GM23338 (cell line): ENCODE measurements at regions not wholly inside any gene's neighbourhood (a gene's known extent, or its start where the extent isn't known, plus 50 kb on each side); places are given as distances from the start of the nearest gene placed in this dataset.

ENCODE experiments used
- ATAC-seq: fragments of 200-7000 bp; cut with Tn5 transposase; 3 replicates; pipeline ENCODE4 v1.9.1; 2020
- DNase-seq: peaks from one replicate; pipeline ENCODE4 v3.0.0-alpha.2; 2015; ENCODE audit warnings: low spot score
- H2AFZ ChIP-seq: fragments of 200-600 bp; sonication (generic); 2 replicates; pipeline ENCODE4 v1.8.0; 2016; ENCODE audit warnings: antibody characterized with exemption, mild to moderate bottlenecking, moderate library complexity
- H3F3A ChIP-seq: fragments of 200-600 bp; sonication (generic); replicated peaks from 2 replicates; pipeline ENCODE4 v1.8.0; 2017; ENCODE audit warnings: antibody characterized with exemption, mixed run types, low read depth
- H3K27ac ChIP-seq: fragments of 200-600 bp; sonication (generic); 2 replicates; pipeline ENCODE4 v1.6.1; 2016; ENCODE audit warnings: low read depth
- H3K27me3 ChIP-seq: fragments of 200-600 bp; sonication (generic); 2 replicates; pipeline ENCODE4 v1.8.0; 2016; ENCODE audit warnings: mild to moderate bottlenecking, mixed run types, moderate library complexity; ENCODE audit not compliant: insufficient read depth
- H3K36me3 ChIP-seq: fragments of 200-600 bp; sonication (generic); 2 replicates; pipeline ENCODE4 v1.8.0; 2016; ENCODE audit warnings: mild to moderate bottlenecking; ENCODE audit not compliant: insufficient read depth
- H3K4me1 ChIP-seq: fragments of 200-600 bp; sonication (generic); 2 replicates; pipeline ENCODE4 v1.8.0; 2016; ENCODE audit warnings: mild to moderate bottlenecking, moderate library complexity; ENCODE audit not compliant: insufficient read depth
- H3K4me2 ChIP-seq: fragments of 200-600 bp; sonication (generic); 2 replicates; pipeline ENCODE4 v1.7.1; 2017; ENCODE audit warnings: mixed run types
- H3K4me3 ChIP-seq: fragments of 200-600 bp; sonication (generic); 2 replicates; pipeline ENCODE4 v1.6.1; 2016; ENCODE audit warnings: mixed run types
- H3K79me2 ChIP-seq: fragments of 200-600 bp; sonication (generic); replicated peaks from 2 replicates; pipeline ENCODE4 v1.8.0; 2017; ENCODE audit warnings: mild to moderate bottlenecking; ENCODE audit not compliant: insufficient read depth
- H3K9me2 ChIP-seq: fragments of 200-600 bp; sonication (generic); 2 replicates; pipeline ENCODE4 v1.8.0; 2017; ENCODE audit not compliant: insufficient read depth
- H4K20me1 ChIP-seq: fragments of 200-600 bp; sonication (generic); replicated peaks from 2 replicates; pipeline ENCODE4 v1.8.0; 2017; ENCODE audit warnings: mild to moderate bottlenecking; ENCODE audit not compliant: insufficient read depth
- H3K27ac Mint-ChIP-seq: 2 replicates; pipeline ENCODE4 v1.8.0; 2020; ENCODE audit warnings: inconsistent platforms, mild to moderate bottlenecking, moderate library complexity, mixed read lengths
- H3K27me3 Mint-ChIP-seq: 3 replicates; pipeline ENCODE4 v1.8.0; 2022; ENCODE audit warnings: low read depth, mild to moderate bottlenecking, moderate library complexity, mixed read lengths, inconsistent platforms; ENCODE audit not compliant: insufficient read depth, poor library complexity
- H3K36me3 Mint-ChIP-seq: 3 replicates; pipeline ENCODE4 v1.8.0; 2021; ENCODE audit warnings: low read depth, mild to moderate bottlenecking, inconsistent platforms, moderate library complexity, mixed read lengths
- H3K4me1 Mint-ChIP-seq: 3 replicates; pipeline ENCODE4 v1.8.0; 2020; ENCODE audit warnings: mild to moderate bottlenecking, inconsistent platforms, mixed read lengths
- H3K4me3 Mint-ChIP-seq: 3 replicates; pipeline ENCODE4 v1.8.0; 2021; ENCODE audit warnings: moderate library complexity, mild to moderate bottlenecking, inconsistent platforms, mixed read lengths
- H3K9me3 Mint-ChIP-seq: 3 replicates; pipeline ENCODE4 v1.8.0; 2020; ENCODE audit warnings: moderate library complexity, mild to moderate bottlenecking, inconsistent platforms, mixed read lengths
- CREB1 ChIP-seq: fragments of 250-450 bp; sonication (Bioruptor Pico); IDR thresholded peaks from 2 replicates; pipeline ENCODE4 v1.5.0; 2020; ENCODE audit warnings: low read depth, mild to moderate bottlenecking, moderate library complexity
- CTCF ChIP-seq, 2 experiments: fragments of 200-600 bp in 1 of 2; sonication (generic) in 1 of 2; conservative IDR thresholded peaks; 2 replicates each; pipeline versions ENCODE4 v1.5.1 to v1.6.1; 2016 to 2017; ENCODE audit warnings: antibody characterized with exemption in 2 of 2, low read depth in 2 of 2, mild to moderate bottlenecking in 2 of 2, moderate library complexity in 1 of 2
- ETS1 ChIP-seq: IDR thresholded peaks from 2 replicates; pipeline ENCODE4 v1.6.1; 2016; ENCODE audit warnings: antibody characterized with exemption
- EZH2 ChIP-seq: fragments of 200-600 bp; sonication (generic); IDR thresholded peaks from one replicate; pipeline ENCODE4 v1.8.0; 2017; ENCODE audit warnings: antibody characterized with exemption, mild to moderate bottlenecking, low read depth; ENCODE audit not compliant: unreplicated experiment
- EZH2phosphoT487 ChIP-seq: fragments of 200-600 bp; sonication (generic); IDR thresholded peaks from one replicate; pipeline ENCODE4 v1.8.1; 2018; ENCODE audit warnings: antibody characterized with exemption; ENCODE audit not compliant: unreplicated experiment
- JUNB ChIP-seq: IDR thresholded peaks from one replicate; pipeline ENCODE4 v1.6.1; 2016; ENCODE audit warnings: antibody characterized with exemption; ENCODE audit not compliant: unreplicated experiment
- NANOG ChIP-seq: IDR thresholded peaks from 2 replicates; pipeline ENCODE4 v1.6.1; 2016; ENCODE audit warnings: antibody characterized with exemption, borderline replicate concordance
- POLR2AphosphoS5 ChIP-seq: IDR thresholded peaks from 2 replicates; pipeline ENCODE4 v1.6.1; 2016; ENCODE audit warnings: antibody characterized with exemption, low read depth
- REST ChIP-seq: IDR thresholded peaks from one replicate; pipeline ENCODE4 v1.6.1; 2018; ENCODE audit warnings: antibody characterized with exemption; ENCODE audit not compliant: unreplicated experiment
- STAT1 ChIP-seq: IDR thresholded peaks from one replicate; pipeline ENCODE4 v1.6.1; 2016; ENCODE audit warnings: antibody characterized with exemption; ENCODE audit not compliant: unreplicated experiment
- ZNF114 ChIP-seq: fragments of 250-450 bp; sonication (Bioruptor Pico); IDR thresholded peaks from 2 replicates; pipeline ENCODE4 v1.5.0; 2020; ENCODE audit warnings: mild to moderate bottlenecking, moderate library complexity
- ZNF331 ChIP-seq: fragments of 250-450 bp; sonication (Bioruptor Pico); IDR thresholded peaks from 2 replicates; pipeline ENCODE4 v1.5.0; 2020; ENCODE audit warnings: low read depth, mild to moderate bottlenecking, moderate library complexity

DNA sequence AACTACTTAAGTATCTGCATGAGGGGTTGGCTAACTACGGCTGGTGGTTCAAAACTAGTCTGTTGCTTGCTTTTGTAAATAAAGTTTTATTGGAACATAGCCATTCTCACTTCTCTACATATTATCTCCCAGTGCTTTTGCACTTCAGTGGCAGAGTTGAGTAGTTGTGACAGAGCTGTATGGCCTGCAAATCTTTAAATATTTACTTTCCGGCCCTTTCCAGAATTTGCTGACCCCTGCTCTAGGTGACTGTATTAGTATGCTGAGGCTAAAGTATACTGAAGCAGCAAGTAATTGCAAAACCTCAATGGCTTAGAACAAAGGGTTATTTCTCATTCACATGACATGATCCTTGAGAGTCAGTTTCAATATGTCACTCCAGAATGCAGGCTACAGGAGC is 78.3 kb downstream of the OTUD1 start:
- Histone ChIP-seq H3K36me3 (0 out of 2 replicates have a peak, but pooled peaks cover under 1% of the 10 kb centered on the region), H3K79me2 (no peaks in the 10 kb centered on the region), H3K4me1 (no peaks in the 10 kb centered on the region), H3K27ac (no peak overlapping the region), H2AFZ (no peak overlapping the region; the same call in 1 of the 2 replicates), H3K4me2 (no peak overlapping the region), H3K4me3 (no peak overlapping the region), H3K27me3 (no peaks in the 10 kb centered on the region), H3K9me2 (no peaks in the 10 kb centered on the region), H3F3A (no peaks in the 10 kb centered on the region), H4K20me1 (no peaks in the 10 kb centered on the region)
- Mint-ChIP-seq H3K4me3 (no peak overlapping the region), H3K27me3 (no peaks in the 10 kb centered on the region), H3K36me3 (peaks cover 11% of the 10 kb centered on the region), H3K27ac (no peak overlapping the region), H3K4me1 (peaks cover 3% of the 10 kb centered on the region; the same call in 1 of the 3 replicates), H3K9me3 (peaks cover 15% of the 10 kb centered on the region)
- ATAC-seq (no peak), DNase-seq (no peak)
- TF ChIP-seq ZNF331 (CRISPR knock-in tag) (no peak), POLR2AphosphoS5 (no peak), EZH2 (no peak), CTCF (conservative IDR thresholded peaks at IDR 0.05; ENCODE audit: low read depth in 2 of 2) (no peak), ETS1 (no peak), CREB1 (CRISPR knock-in tag) (no peak), NANOG (no peak), EZH2phosphoT487 (no peak)

- Histone ChIP-seq H3K4me1 (no peaks in the 10 kb centered on the region), H3K79me2 (no peaks in the 10 kb centered on the region), H3K4me3 (no peak overlapping the region), H3K27ac (no peak overlapping the region), H3K4me2 (no peak overlapping the region), H2AFZ (no peak overlapping the region), H3K36me3 (no peaks in the 10 kb centered on the region), H3K27me3 (no peaks in the 10 kb centered on the region), H3F3A (no peaks in the 10 kb centered on the region), H3K9me2 (peaks cover 7% of the 10 kb centered on the region; the same call in 1 of the 2 replicates), H4K20me1 (no peaks in the 10 kb centered on the region)
- H3K27me3 Mint-ChIP-seq = peaks cover 2% of the 10 kb centered on the region
- H3K27ac Mint-ChIP-seq = no peak overlapping the region
- H3K9me3 Mint-ChIP-seq = no peaks in the 10 kb centered on the region
- H3K4me1 Mint-ChIP-seq = peaks cover 3% of the 10 kb centered on the region; the same call in 1 of the 3 replicates
- H3K4me3 Mint-ChIP-seq = no peak overlapping the region
- no peak for ATAC-seq
- DNase-seq = no peak
- no peaks in the 10 kb centered on the region for H3K36me3 Mint-ChIP-seq
- TF ChIP-seq EZH2phosphoT487 (no peak), STAT1 (no peak), CTCF (conservative IDR thresholded peaks at IDR 0.05; ENCODE audit: low read depth in 2 of 2) (no peak), CREB1 (CRISPR knock-in tag) (no peak), JUNB (no peak), ZNF114 (no peak), NANOG (no peak), REST (no peak), ETS1 (no peak)
Observed at GRCh38 chr10:23521735-23522134, 82.9 kb downstream of the OTUD1 start.
